ENCODE measurements at regions not wholly inside any gene's neighbourhood (a gene's known extent, or its start where the extent isn't known, plus 50 kb on each side); places are given as distances from the start of the nearest gene placed in this dataset.

- Histone ChIP-seq H3K4me3 (no peak overlapping the region), H3K36me3 (no peaks in the 10 kb centered on the region), H3K27me3 (replicated peaks; ENCODE audit: insufficient read depth) (no peaks in the 10 kb centered on the region), H3K27ac (no peak overlapping the region), H3K9me3 (peaks cover 8% of the 10 kb centered on the region), H3K4me1 (ENCODE audit: control insufficient read depth in 1 of 2, low read depth in 2 of 2) (no peaks in the 10 kb centered on the region)
- no peak for ATAC-seq (ENCODE audit: insufficient number of reproducible peaks, low FRiP score, low read depth)
- no peak for DNase-seq (ENCODE audit: low spot score)
- TF ChIP-seq CTCF (IDR thresholded peaks at IDR 0.05): no peak
Measured at GRCh38 chr2:7749895-7750559, 832.8 kb downstream of the RNF144A start.

- ATAC-seq (ENCODE audit: insufficient number of reproducible peaks, low FRiP score, low read depth) (no peak), DNase-seq (ENCODE audit: low spot score) (no peak)
- no peaks in the 10 kb centered on the region for H3K36me3 ChIP-seq
- no peak for TF ChIP-seq CTCF (IDR thresholded peaks at IDR 0.05)
- H3K4me3 ChIP-seq: no peak overlapping the region
- H3K27ac ChIP-seq: no peak overlapping the region
- H3K27me3 ChIP-seq (replicated peaks; ENCODE audit: insufficient read depth): no peaks in the 10 kb centered on the region
- peaks cover 8% of the 10 kb centered on the region for H3K9me3 ChIP-seq
- no peaks in the 10 kb centered on the region for H3K4me1 ChIP-seq (ENCODE audit: control insufficient read depth in 1 of 2, low read depth in 2 of 2)
Measured at GRCh38 chr2:7752291-7752690, 835.1 kb downstream of the RNF144A start.

GRCh38 chr2:7753777-7754176, 836.6 kb downstream of the RNF144A start:
- TF ChIP-seq CTCF (IDR thresholded peaks at IDR 0.05): no peak
- no peak for DNase-seq (ENCODE audit: low spot score)
- H3K36me3 ChIP-seq: no peaks in the 10 kb centered on the region
- no peaks in the 10 kb centered on the region for H3K4me1 ChIP-seq (ENCODE audit: control insufficient read depth in 1 of 2, low read depth in 2 of 2)
- H3K4me3 ChIP-seq: no peak overlapping the region
- ATAC-seq (ENCODE audit: insufficient number of reproducible peaks, low FRiP score, low read depth): no peak
- no peak overlapping the region for H3K27ac ChIP-seq
- no peaks in the 10 kb centered on the region for H3K27me3 ChIP-seq (replicated peaks; ENCODE audit: insufficient read depth)
- peaks cover 8% of the 10 kb centered on the region for H3K9me3 ChIP-seq

- Histone ChIP-seq H3K4me1 (ENCODE audit: control insufficient read depth in 1 of 2, low read depth in 2 of 2) (no peaks in the 10 kb centered on the region), H3K4me3 (no peak overlapping the region), H3K27ac (no peak overlapping the region), H3K27me3 (replicated peaks; ENCODE audit: insufficient read depth) (no peaks in the 10 kb centered on the region), H3K9me3 (peaks cover 8% of the 10 kb centered on the region), H3K36me3 (no peaks in the 10 kb centered on the region)
- no peak for TF ChIP-seq CTCF (IDR thresholded peaks at IDR 0.05)
- ATAC-seq (ENCODE audit: insufficient number of reproducible peaks, low FRiP score, low read depth): no peak
- DNase-seq (ENCODE audit: low spot score): no peak
Measured at GRCh38 chr2:7755879-7756278, 838.7 kb downstream of the RNF144A start.

GRCh38 chr2:7758073-7758759, 841.0 kb downstream of the RNF144A start:
- Histone ChIP-seq H3K27ac (no peak overlapping the region), H3K4me3 (no peak overlapping the region), H3K9me3 (peaks cover 12% of the 10 kb centered on the region), H3K27me3 (replicated peaks; ENCODE audit: insufficient read depth) (no peaks in the 10 kb centered on the region), H3K36me3 (no peaks in the 10 kb centered on the region), H3K4me1 (ENCODE audit: control insufficient read depth in 1 of 2, low read depth in 2 of 2) (no peaks in the 10 kb centered on the region)
- TF ChIP-seq CTCF (IDR thresholded peaks at IDR 0.05): no peak
- DNase-seq (ENCODE audit: low spot score) (no peak), ATAC-seq (ENCODE audit: insufficient number of reproducible peaks, low FRiP score, low read depth) (no peak)

Measured in thoracic aorta (tissue), 2 donors.